ENCODE measurements at regions not wholly inside any gene's neighbourhood (a gene's known extent, or its start where the extent isn't known, plus 50 kb on each side); places are given as distances from the start of the nearest gene placed in this dataset.

DNA sequence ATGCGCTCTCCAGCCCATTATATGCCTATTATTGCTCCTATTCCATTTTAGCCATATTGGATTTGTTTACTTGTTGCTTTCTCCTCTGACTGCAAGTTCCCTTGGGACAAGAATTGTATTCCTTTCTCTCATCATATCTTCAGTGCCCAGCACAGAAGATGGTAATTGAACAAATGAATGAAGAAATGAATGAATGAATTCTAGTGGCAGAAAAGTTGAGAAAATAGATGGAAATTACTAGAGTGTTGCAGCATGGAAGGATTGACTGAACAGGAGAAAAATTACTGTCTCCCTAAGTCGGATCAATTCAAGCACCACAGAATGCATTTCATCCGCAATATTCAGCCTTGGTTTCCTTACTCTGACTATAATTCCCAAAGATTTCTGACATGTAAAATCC lies 1243.2 kb downstream of the SORCS1 start:
- no peak for FAIRE-seq
- no peak overlapping the region for H3K27ac ChIP-seq
- no peaks in the 10 kb centered on the region for H3K27me3 ChIP-seq
- 93 to 97% methylated on average over 3 of the region's 3 CpGs for WGBS, 2 donors
- no peaks in the 10 kb centered on the region for H3K4me1 ChIP-seq
- no peak for DNase-seq
- intact Hi-C loops (cut with DNase I), result no loop called here
- ATAC-seq, result no peak
- no peak overlapping the region for H3K4me3 ChIP-seq
- TF ChIP-seq, protein P1, sequence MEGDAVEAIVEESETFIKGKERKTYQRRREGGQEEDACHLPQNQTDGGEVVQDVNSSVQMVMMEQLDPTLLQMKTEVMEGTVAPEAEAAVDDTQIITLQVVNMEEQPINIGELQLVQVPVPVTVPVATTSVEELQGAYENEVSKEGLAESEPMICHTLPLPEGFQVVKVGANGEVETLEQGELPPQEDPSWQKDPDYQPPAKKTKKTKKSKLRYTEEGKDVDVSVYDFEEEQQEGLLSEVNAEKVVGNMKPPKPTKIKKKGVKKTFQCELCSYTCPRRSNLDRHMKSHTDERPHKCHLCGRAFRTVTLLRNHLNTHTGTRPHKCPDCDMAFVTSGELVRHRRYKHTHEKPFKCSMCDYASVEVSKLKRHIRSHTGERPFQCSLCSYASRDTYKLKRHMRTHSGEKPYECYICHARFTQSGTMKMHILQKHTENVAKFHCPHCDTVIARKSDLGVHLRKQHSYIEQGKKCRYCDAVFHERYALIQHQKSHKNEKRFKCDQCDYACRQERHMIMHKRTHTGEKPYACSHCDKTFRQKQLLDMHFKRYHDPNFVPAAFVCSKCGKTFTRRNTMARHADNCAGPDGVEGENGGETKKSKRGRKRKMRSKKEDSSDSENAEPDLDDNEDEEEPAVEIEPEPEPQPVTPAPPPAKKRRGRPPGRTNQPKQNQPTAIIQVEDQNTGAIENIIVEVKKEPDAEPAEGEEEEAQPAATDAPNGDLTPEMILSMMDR (IDR thresholded peaks at IDR 0.05), result no peak
- no peaks in the 10 kb centered on the region for H3K9me3 ChIP-seq
- H3K36me3 ChIP-seq, result no peaks in the 10 kb centered on the region

DNA sequence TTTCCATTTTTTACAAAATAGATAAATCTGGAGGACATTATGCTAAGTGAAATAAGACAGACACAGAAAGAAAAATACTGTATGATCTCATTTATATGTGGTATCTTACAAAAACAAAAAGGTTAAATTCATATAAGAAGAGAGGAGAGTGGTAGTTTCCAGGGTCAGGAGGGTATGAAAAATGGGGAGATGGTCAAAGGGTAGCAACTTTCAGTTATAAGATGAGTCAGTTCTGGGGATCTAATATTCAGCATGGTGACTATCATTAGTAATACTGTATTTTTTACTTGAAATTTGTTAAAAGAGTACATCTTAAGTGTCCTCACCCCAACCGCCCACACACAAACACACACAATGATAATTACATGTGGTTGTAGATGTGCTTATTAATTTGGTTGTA lies 1250.1 kb downstream of the SORCS1 start:
- Histone ChIP-seq H3K4me3 (no peak overlapping the region), H3K9me3 (no peaks in the 10 kb centered on the region), H3K27ac (no peak overlapping the region), H3K4me1 (no peaks in the 10 kb centered on the region), H3K36me3 (no peaks in the 10 kb centered on the region), H3K27me3 (peaks cover 0 to 5% (median 0%) of the 10 kb centered on the region in 4 donors)
- intact Hi-C loops (cut with DNase I), result no loop called here
- FAIRE-seq (no peak), ATAC-seq (no peak), DNase-seq (no peak)
- TF ChIP-seq, protein P1 (IDR thresholded peaks at IDR 0.05), result no peak
- WGBS, 2 donors, result 89 to 91% methylated on average over 1 of the region's 1 CpG

DNA sequence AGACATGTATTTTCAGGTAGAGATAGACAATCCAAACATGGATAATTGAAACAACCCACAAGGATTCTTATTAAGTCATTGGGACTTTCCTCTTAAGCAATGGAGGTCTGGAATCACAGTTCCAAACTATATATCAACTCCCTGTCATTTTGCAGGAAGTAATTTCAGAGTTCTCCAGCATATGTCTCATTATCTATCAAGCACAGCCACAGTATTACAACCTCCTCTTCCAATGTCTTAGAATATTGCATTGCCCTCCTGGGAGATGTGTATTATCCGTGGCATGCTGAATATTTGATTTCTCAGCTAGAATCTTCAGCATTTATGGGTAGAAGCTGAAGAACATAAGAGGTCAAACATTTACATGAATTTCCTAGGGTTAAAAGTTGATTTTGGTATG lies 1255.8 kb downstream of the SORCS1 start:
- Histone ChIP-seq H3K4me3 (no peak overlapping the region), H3K4me1 (no peaks in the 10 kb centered on the region), H3K27ac (no peak overlapping the region), H3K27me3 (peaks cover 0 to 5% (median 0%) of the 10 kb centered on the region in 4 donors), H3K9me3 (no peaks in the 10 kb centered on the region), H3K36me3 (no peaks in the 10 kb centered on the region)
- ATAC-seq (no peak), FAIRE-seq (no peak), DNase-seq (no peak)
- intact Hi-C loops (cut with DNase I), result no loop called here
- TF ChIP-seq, protein P1 (IDR thresholded peaks at IDR 0.05), result no peak
- WGBS, 2 donors, result 62 to 83% methylated on average over 1 of the region's 1 CpG

DNA sequence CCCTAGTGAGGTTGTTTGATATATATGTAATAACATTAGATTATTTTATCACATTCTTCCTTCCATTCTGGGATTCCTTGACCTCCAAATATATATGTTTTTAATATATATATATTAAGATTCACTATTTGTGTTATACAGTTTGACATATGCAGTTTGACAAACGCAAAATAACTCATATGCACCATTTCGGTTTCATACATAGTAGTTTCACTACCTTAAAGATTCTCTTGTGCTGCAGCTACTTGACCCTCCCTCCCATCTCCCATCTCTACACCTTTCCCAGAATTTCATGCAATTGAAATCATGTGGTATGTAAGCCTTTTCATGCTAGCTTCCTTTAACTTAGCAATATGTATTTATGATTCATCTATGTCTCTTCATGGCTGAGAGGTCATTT lies 1244.4 kb downstream of the SORCS3 start:
- DNase-seq (no peak), FAIRE-seq (no peak), ATAC-seq (no peak)
- H3K4me1 ChIP-seq, result no peaks in the 10 kb centered on the region
- TF ChIP-seq, protein P1 (IDR thresholded peaks at IDR 0.05), result no peak
- no peaks in the 10 kb centered on the region for H3K27me3 ChIP-seq
- no peaks in the 10 kb centered on the region for H3K9me3 ChIP-seq
- H3K36me3 ChIP-seq, result no peaks in the 10 kb centered on the region
- intact Hi-C loops (cut with DNase I), result no loop called here
- 77 to 84% methylated on average over 2 of the region's 2 CpGs for WGBS, 2 donors
- H3K4me3 ChIP-seq, result no peak overlapping the region
- no peak overlapping the region for H3K27ac ChIP-seq

DNA sequence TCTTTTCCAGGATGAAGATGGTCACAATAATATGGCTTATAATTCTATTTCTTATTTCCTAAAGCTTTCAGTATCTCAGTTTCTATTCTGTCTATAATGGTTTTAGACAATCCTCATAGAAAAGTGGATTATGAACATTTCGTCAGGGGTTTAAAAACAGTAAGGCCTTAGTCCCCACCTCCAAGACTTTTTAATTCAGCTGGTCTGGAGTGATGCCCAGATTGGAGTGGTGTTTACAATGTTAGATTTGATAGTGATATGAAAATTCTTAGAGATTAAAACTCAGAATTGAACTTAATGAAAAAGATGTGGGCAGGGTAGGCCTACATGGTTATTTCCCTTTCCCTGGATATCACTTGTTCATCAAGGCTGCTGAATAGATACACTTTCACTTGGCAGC lies 1238.3 kb downstream of the SORCS3 start:
- ATAC-seq (no peak), DNase-seq (no peak), FAIRE-seq (no peak)
- no peaks in the 10 kb centered on the region for H3K27me3 ChIP-seq
- 82 to 88% methylated on average over 1 of the region's 1 CpG for WGBS, 2 donors
- intact Hi-C loops (cut with DNase I), result no loop called here
- H3K27ac ChIP-seq, result no peak overlapping the region
- H3K4me3 ChIP-seq, result no peak overlapping the region
- TF ChIP-seq, protein P1 (IDR thresholded peaks at IDR 0.05), result no peak
- H3K4me1 ChIP-seq, result no peaks in the 10 kb centered on the region
- H3K36me3 ChIP-seq, result no peaks in the 10 kb centered on the region
- no peaks in the 10 kb centered on the region for H3K9me3 ChIP-seq
